GM23248 (cell line): ENCODE measurements at regions not wholly inside any gene's neighbourhood (a gene's known extent, or its start where the extent isn't known, plus 50 kb on each side); places are given as distances from the start of the nearest gene placed in this dataset.

Source experiments
- EZH2 ChIP-seq: fragments of 200-600 bp; sonication (generic); IDR thresholded peaks from 2 replicates; pipeline ENCODE4 v1.6.1; 2018; ENCODE audit warnings: antibody characterized with exemption, mild to moderate bottlenecking; ENCODE audit not compliant: insufficient read depth, poor library complexity, severe bottlenecking
- EZH2phosphoT487 ChIP-seq: fragments of 200-600 bp; sonication (generic); IDR thresholded peaks from 2 replicates; pipeline ENCODE4 v1.6.1; 2018; ENCODE audit warnings: antibody characterized with exemption, moderate library complexity, mild to moderate bottlenecking, low read depth; ENCODE audit not compliant: insufficient read depth

DNA sequence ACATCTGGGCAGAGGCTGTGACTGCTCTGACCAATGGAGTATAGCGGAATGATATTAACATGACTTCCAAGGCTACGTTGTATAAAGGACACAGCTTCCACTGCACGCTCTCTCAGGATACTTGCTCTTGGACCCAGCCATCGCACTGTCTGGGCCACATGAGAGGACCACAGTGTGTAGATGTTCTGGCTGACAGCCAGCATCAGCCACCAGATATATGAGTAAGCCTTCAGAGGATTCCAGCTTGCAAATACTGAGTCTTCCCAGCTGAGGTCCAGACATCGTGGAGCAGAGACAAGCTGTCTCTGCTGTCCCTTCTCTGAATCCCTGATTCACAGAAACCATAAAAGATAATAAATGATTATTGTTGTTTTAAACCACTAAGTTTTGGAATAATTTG is 146.8 kb upstream of the USP9X start:
- TF ChIP-seq EZH2 (no peak), EZH2phosphoT487 (no peak)
